Mucosa of descending colon (tissue), 3 donors: ENCODE measurements at regions not wholly inside any gene's neighbourhood (a gene's known extent, or its start where the extent isn't known, plus 50 kb on each side); places are given as distances from the start of the nearest gene placed in this dataset.
"Not testable (repeated sequence)": the region's sequence is repeated elsewhere in the genome, so short reads cannot be mapped to it uniquely, and the experiment has no call there.

ENCODE experiments used
- ATAC-seq: fragments of 200-7000 bp; cut with Tn5 transposase; one replicate; pipeline ENCODE4 v1.9.1; 2020; ENCODE audit warnings: mild to moderate bottlenecking, moderate library complexity
- DNase-seq, 3 donors: peaks; one replicate each; pipeline ENCODE4 v3.0.0-alpha.2; 2020
- H3K36me3 ChIP-seq: fragments of 200-600 bp; one replicate; pipeline ENCODE4 v1.8.0; 2021; ENCODE audit warnings: low read depth, mild to moderate bottlenecking
- H3K4me1 ChIP-seq: fragments of 200-600 bp; one replicate; pipeline ENCODE4 v1.8.0; 2021; ENCODE audit warnings: low read depth, mild to moderate bottlenecking
- H3K4me3 ChIP-seq: fragments of 200-600 bp; one replicate; pipeline ENCODE4 v1.8.0; 2021; ENCODE audit warnings: mild to moderate bottlenecking
- H3K9me3 ChIP-seq: fragments of 200-600 bp; one replicate; pipeline ENCODE4 v1.8.0; 2021; ENCODE audit warnings: mild to moderate bottlenecking
- intact Hi-C, 2 donors: fragments of 100-400 bp; cut with DNase I in 1 of 2; cut with micrococcal nuclease in 1 of 2; formaldehyde crosslinking; loops; one replicate each; pipeline versions ENCODE4 v1.11.0 to v1.11.1; 2022; cut with DNase I, micrococcal nuclease
- TF ChIP-seq, protein P1 (sequence below): fragments of 200-600 bp; IDR thresholded peaks from one replicate; pipeline ENCODE4 v1.8.0; 2022; ENCODE audit warnings: antibody characterized with exemption, mild to moderate bottlenecking
- donor health status: DM: no; HTN: no; CAD: no; lungs with moderate emphysema.
- donor health status: DM: no; HTN: no; CAD: no.
- donor health status: DM: no; HTN: yes; CAD: no.

DNA sequence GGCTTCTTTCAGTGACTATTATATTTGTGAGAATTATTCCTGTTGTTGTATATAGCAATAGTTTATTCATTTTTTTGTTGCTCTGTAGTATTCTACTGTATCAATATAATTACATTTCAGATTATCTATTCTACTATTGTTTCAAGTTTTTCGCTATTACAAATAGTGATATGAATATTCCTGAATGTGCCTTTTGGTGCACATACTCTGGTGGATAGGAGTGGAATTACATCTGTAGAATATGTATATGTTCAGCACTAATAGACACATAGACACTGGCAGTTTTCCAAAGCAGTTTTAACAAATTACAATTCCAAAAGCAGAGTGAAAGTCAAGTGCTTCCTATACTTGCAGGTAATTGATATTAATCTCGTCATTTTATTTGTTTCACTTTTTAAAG is 696.2 kb upstream of the PRMT6 start:
- no peak overlapping the region for H3K4me3 ChIP-seq
- DNase-seq (no peak), ATAC-seq (no peak)
- no peaks in the 10 kb centered on the region for H3K36me3 ChIP-seq
- no peaks in the 10 kb centered on the region for H3K4me1 ChIP-seq
- peaks cover 23% of the 10 kb centered on the region for H3K9me3 ChIP-seq
- TF ChIP-seq, protein P1, sequence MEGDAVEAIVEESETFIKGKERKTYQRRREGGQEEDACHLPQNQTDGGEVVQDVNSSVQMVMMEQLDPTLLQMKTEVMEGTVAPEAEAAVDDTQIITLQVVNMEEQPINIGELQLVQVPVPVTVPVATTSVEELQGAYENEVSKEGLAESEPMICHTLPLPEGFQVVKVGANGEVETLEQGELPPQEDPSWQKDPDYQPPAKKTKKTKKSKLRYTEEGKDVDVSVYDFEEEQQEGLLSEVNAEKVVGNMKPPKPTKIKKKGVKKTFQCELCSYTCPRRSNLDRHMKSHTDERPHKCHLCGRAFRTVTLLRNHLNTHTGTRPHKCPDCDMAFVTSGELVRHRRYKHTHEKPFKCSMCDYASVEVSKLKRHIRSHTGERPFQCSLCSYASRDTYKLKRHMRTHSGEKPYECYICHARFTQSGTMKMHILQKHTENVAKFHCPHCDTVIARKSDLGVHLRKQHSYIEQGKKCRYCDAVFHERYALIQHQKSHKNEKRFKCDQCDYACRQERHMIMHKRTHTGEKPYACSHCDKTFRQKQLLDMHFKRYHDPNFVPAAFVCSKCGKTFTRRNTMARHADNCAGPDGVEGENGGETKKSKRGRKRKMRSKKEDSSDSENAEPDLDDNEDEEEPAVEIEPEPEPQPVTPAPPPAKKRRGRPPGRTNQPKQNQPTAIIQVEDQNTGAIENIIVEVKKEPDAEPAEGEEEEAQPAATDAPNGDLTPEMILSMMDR: no peak
- intact Hi-C loops: no loop called here

DNA sequence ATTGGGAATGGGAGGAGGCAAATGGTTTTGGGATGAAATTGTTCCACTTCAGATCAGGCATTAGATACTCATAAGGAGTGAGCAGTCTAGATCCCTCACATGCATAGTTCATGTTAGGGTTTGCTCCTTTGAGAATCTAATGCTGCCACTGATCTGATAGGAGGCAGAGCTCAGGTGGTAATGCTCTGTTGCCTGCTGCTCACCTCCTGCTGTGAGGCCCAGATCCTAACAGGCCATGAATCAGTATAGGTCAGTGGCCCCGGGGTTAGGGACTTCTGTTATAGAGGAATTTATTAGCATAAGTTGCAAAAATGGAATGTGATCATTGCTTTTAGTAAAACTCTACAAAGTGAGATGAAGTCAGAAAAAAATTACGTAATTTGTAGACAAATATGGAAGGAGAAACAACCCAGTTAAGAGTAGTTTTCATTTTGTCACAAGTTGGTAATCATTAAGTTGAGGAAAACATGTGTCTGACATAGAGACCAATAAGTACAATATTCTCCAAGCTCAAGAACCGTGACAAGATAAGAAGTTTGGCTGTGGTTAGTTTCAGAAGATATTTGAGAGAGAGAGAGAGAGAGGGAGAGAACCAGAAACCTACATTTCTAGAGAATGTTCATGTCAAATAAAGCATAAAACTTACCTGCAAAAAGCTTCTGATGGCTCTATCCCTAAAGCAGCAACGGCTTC is 689.7 kb upstream of the PRMT6 start:
- no peaks in the 10 kb centered on the region for H3K36me3 ChIP-seq
- peaks cover 4% of the 10 kb centered on the region for H3K9me3 ChIP-seq
- TF ChIP-seq, protein P1: no peak
- ATAC-seq (no peak), DNase-seq (no peak)
- H3K4me3 ChIP-seq: no peak overlapping the region
- no peaks in the 10 kb centered on the region for H3K4me1 ChIP-seq
- intact Hi-C loops: no loop called here

- TF ChIP-seq, protein P1: no peak
- Histone ChIP-seq H3K4me3 (no peak overlapping the region), H3K36me3 (no peaks in the 10 kb centered on the region), H3K4me1 (no peaks in the 10 kb centered on the region), H3K9me3 (no peaks in the 10 kb centered on the region)
- intact Hi-C loops: no loop called here
- DNase-seq: no peak
- no peak for ATAC-seq
Measured at GRCh38 chr1:106378261-106378660, 678.2 kb upstream of the PRMT6 start.

DNA sequence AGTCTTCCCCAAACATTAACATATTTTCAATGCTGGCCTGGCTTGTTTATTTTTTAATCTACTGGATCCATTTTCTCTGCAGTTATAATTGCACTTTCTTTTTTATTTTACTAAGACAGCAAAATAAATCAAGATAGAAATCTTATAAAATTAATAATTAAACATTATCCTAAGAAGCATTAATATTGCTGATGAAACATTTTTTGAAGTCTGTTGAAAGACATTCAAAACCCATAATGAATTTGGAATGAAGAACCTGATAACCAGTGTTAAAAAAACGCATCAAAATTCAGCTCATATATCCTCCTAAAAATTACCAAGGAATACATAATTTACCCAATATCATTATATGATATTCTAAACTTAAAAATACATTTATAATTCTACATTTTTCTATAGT is 675.7 kb upstream of the PRMT6 start:
- intact Hi-C loops: no loop called here
- H3K4me3 ChIP-seq: no peak overlapping the region
- no peaks in the 10 kb centered on the region for H3K36me3 ChIP-seq
- no peak for ATAC-seq
- no peak for DNase-seq
- peaks cover 3% of the 10 kb centered on the region for H3K9me3 ChIP-seq
- no peaks in the 10 kb centered on the region for H3K4me1 ChIP-seq
- TF ChIP-seq, protein P1: no peak

GRCh38 chr1:106389160-106389559 is 667.3 kb upstream of the PRMT6 start:
- H3K9me3 ChIP-seq, H3K4me1 ChIP-seq, intact Hi-C loops, ATAC-seq, H3K4me3 ChIP-seq, DNase-seq, H3K36me3 ChIP-seq: not testable (repeated sequence)

DNA sequence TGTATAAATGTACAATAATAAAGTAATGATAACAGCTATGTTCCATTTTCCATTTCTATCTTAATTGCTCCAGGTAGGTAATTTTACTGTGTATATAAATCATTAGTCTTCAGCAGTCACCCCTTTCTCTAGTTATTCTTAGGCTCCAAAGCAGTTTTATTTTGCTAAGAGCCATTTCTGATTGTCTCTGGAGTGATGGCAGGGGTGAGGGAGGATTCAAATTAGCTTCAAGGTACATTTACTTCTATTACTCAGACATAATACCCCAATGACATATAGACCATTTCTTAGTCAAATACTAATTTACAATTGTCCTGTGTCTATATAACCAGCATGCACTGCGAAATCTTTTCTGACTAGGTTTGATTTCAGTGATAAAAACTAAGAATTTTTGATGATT is 663.4 kb upstream of the PRMT6 start:
- no peak overlapping the region for H3K4me3 ChIP-seq
- ATAC-seq: no peak
- H3K4me1 ChIP-seq: no peaks in the 10 kb centered on the region
- no peaks in the 10 kb centered on the region for H3K9me3 ChIP-seq
- intact Hi-C loops: no loop called here
- no peaks in the 10 kb centered on the region for H3K36me3 ChIP-seq
- TF ChIP-seq, protein P1: no peak
- DNase-seq: no peak
